22Rv1 (cell line): ENCODE measurements at regions not wholly inside any gene's neighbourhood (a gene's known extent, or its start where the extent isn't known, plus 50 kb on each side); places are given as distances from the start of the nearest gene placed in this dataset.

Experiments
- CTCF ChIP-seq: fragments of 450-650 bp; IDR thresholded peaks from 2 replicates; pipeline ENCODE4 v1.5.1; 2017; ENCODE audit warnings: mild to moderate bottlenecking
- ZFX ChIP-seq: fragments of 450-650 bp; IDR thresholded peaks from 2 replicates; pipeline ENCODE4 v1.6.1; 2017; ENCODE audit warnings: antibody characterized with exemption, borderline replicate concordance

- TF ChIP-seq CTCF (no peak), ZFX (no peak)
Observed at GRCh38 chr13:87953381-87953780, 282.2 kb downstream of the SLITRK5 start.
